AG04450 (cell line): ENCODE measurements at regions not wholly inside any gene's neighbourhood (a gene's known extent, or its start where the extent isn't known, plus 50 kb on each side); places are given as distances from the start of the nearest gene placed in this dataset.
"Not testable (repeated sequence)": the region's sequence is repeated elsewhere in the genome, so short reads cannot be mapped to it uniquely, and the experiment has no call there.

Source experiments
- CTCF ChIA-PET: fragments of 300-600, 350-600 bp; formaldehyde crosslinking; extraction: SDS; loops from one replicate; lab custom pipeline; 2022; ENCODE audit warnings: antibody characterized with exemption, inconsistent platforms; lab: Charles Lee
- POLR2A ChIA-PET: fragments of 350-600 bp; formaldehyde crosslinking; extraction: SDS; loops from one replicate; lab custom pipeline; 2021; ENCODE audit warnings: antibody characterized with exemption, inconsistent platforms; lab: Yijun Ruan, JAX
- DNase-seq: peaks from one replicate; pipeline ENCODE4 v3.0.0-alpha.2; 2011; ENCODE audit warnings: low read depth, low spot score
- H3K27ac ChIP-seq: one replicate; pipeline ENCODE4 v1.5.1; 2012; ENCODE audit warnings: low read depth, low read length, control low read depth
- H3K27me3 ChIP-seq: one replicate; pipeline ENCODE4 v1.6.0; 2012; ENCODE audit warnings: low read length; ENCODE audit not compliant: control insufficient read depth, insufficient read depth
- H3K4me3 ChIP-seq: 2 replicates; pipeline ENCODE4 v1.5.1; 2011; ENCODE audit warnings: mild to moderate bottlenecking, low read depth, low read length, control low read depth
- H3K9me3 ChIP-seq: 2 replicates; pipeline ENCODE4 v1.5.1; 2012; ENCODE audit warnings: low read length; ENCODE audit not compliant: control insufficient read depth, insufficient read depth
- TF ChIP-seq, protein P1 (sequence below): IDR thresholded peaks from 2 replicates; pipeline ENCODE4 v1.5.1; 2011; ENCODE audit warnings: low read depth, low read length, control low read depth, inconsistent platforms

DNA sequence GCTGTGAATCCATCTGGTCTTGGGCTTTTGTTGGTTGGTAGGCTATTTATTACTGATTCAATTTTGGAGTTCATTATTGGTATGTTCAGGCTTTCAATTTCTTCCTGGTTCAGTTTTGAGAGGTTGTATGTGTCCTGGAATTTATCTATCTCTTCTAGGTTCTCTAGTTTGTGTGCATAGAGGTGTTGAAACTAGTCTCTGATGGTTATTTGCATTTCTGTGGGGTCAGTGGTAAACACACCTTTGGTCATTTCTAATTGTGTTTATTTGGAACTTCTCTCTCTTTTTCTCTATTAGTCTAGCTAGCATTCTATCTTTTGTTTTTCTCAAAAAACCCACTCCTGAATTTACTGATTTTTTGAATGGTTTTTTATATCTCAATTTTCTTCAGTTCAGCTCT, 70.1 kb upstream of the IRAK1BP1 start:
- TF ChIP-seq, protein P1, sequence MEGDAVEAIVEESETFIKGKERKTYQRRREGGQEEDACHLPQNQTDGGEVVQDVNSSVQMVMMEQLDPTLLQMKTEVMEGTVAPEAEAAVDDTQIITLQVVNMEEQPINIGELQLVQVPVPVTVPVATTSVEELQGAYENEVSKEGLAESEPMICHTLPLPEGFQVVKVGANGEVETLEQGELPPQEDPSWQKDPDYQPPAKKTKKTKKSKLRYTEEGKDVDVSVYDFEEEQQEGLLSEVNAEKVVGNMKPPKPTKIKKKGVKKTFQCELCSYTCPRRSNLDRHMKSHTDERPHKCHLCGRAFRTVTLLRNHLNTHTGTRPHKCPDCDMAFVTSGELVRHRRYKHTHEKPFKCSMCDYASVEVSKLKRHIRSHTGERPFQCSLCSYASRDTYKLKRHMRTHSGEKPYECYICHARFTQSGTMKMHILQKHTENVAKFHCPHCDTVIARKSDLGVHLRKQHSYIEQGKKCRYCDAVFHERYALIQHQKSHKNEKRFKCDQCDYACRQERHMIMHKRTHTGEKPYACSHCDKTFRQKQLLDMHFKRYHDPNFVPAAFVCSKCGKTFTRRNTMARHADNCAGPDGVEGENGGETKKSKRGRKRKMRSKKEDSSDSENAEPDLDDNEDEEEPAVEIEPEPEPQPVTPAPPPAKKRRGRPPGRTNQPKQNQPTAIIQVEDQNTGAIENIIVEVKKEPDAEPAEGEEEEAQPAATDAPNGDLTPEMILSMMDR: no peak

DNA sequence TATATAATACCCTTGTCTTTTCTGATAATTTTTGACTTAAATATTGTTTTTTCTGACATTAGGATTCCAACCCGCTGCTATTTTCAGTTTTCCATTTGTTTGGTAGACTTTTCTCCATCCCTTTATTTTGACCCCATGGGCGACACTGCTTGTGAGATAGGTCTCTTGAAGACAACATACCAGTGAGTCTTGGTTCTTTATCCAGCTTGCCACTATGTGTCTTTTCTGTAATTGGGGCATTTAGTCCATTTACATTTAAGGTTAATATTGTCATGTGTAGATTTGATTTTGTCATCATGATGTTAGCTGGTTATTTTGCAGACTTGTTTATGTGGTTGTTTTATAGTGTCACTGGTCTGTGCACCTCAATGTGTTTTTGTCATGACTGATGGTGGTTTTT, 67.7 kb upstream of the IRAK1BP1 start:
- Histone ChIP-seq H3K9me3 (no peaks in the 10 kb centered on the region), H3K27ac (no peak overlapping the region), H3K4me3 (no peak overlapping the region), H3K27me3 (no peaks in the 10 kb centered on the region)
- POLR2A ChIA-PET: no interaction called here
- no peak for DNase-seq
- CTCF ChIA-PET: no interaction called here
- TF ChIP-seq, protein P1: no peak

More for the DNA sequence above, 70.1 kb upstream of the IRAK1BP1 start:
- no peaks in the 10 kb centered on the region for H3K9me3 ChIP-seq
- no peak overlapping the region for H3K4me3 ChIP-seq
- DNase-seq: no peak
- CTCF ChIA-PET: no interaction called here
- H3K27ac ChIP-seq: no peak overlapping the region
- H3K27me3 ChIP-seq: no peaks in the 10 kb centered on the region
- POLR2A ChIA-PET: no interaction called here

DNA sequence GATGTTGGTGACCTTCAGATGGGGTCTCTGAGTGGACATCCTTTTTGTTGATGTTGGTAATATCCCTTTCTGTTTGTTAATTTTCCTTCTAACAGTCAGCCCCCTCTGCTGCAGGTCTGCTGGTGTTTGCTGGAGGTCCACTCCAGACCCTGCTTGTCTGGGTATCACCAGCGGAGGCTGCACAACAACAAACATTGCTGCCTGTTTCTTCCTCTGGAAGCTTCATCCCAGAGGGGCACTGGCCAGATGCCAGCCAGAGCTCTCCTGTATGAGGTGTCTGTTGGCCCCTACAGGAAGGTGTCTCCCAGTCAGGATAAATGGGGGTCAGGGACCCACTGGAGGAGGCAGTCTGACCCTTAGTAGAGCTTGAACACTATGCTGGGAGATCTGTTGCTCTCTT, 60.6 kb upstream of the IRAK1BP1 start:
- H3K27me3 ChIP-seq, CTCF ChIA-PET, H3K9me3 ChIP-seq, H3K27ac ChIP-seq, H3K4me3 ChIP-seq, DNase-seq, POLR2A ChIA-PET: not testable (repeated sequence)

DNA sequence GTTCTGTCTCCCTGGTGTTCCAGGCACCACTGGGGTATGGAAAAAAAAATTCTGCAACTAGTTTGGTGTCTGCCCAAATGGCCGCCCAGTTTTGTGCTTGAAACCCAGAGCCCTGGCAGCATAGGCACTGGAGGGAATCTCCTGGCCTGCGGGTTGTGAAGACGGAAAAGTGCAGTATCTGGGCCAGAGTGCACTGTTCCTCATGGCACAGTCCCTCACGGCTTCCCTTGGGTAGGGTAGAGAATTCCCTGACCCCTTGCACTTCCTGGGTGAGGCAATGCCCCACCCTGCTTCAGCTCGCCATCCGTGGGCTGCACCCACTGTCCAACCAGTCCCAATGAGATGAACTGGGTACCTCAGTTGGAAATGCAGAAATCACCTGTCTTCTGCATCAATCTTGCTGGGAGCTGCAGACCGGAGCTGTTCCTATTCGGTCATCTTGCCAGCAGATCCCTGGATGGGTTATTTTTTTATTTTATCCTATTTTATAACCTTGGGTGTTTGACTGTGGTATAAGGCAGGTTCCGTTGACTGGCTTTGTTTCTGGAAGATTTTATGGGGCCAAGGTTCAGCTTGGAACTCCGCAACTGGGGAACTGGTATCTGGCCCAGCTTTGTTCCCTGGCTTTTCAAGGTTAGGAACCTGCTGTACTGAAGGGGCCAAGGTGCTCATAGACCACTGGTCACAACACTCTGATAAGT, 59.5 kb upstream of the IRAK1BP1 start:
- H3K4me3 ChIP-seq, CTCF ChIA-PET, POLR2A ChIA-PET, H3K27ac ChIP-seq, H3K27me3 ChIP-seq, DNase-seq, H3K9me3 ChIP-seq: not testable (repeated sequence)

DNA sequence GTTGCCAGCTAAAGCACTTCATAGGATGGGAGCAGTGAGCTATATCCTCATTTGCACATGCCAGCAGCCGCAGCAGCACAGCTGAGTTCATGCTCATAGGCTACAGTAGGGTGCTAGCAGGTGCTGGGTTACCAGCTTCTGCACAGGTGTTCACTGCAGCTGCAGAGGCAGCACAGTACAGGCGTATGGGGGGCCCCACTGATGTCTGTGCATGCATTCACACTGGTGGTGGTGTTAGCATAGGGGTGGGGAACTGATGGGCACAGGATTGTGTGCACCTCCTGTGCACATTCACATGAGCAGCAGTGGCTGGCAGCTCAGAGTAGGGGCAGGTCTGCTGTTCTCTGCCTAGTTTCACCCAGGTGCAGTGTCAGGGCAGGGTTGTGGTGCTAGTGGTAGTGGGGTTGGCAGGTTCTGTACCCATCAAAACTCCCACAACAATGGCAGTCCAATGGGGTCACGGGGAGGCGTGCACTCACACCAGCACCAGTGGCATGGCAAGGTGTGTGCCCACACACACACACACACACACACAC, 58.9 kb upstream of the IRAK1BP1 start:
- TF ChIP-seq, protein P1: no peak
- CTCF ChIA-PET: no interaction called here
- Histone ChIP-seq H3K27me3 (no peaks in the 10 kb centered on the region), H3K4me3 (no peak overlapping the region), H3K27ac (no peak overlapping the region), H3K9me3 (no peaks in the 10 kb centered on the region)
- POLR2A ChIA-PET: no interaction called here
- no peak for DNase-seq

DNA sequence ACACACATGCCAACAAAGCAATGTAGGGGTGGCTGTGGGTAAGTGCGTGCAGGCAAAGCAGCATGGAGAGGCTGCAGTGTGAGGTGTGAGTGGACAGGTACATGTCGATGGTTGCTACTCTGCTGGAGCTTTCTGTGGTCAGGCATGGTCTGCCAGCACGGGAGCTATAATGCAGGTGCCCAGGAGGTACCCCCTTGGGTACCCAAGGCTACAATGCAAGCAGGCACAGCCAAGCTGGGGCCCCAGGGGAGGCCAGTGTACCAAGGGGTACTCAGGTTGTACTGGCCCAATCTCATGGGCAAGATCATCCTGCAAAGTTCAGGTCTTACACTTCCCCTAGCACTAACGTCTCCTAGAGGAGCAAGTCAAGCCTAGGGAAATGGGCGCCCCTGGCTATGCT, 58.4 kb upstream of the IRAK1BP1 start:
- ChIA-PET POLR2A (no interaction called here), CTCF (no interaction called here)
- no peak overlapping the region for H3K27ac ChIP-seq
- no peak overlapping the region for H3K4me3 ChIP-seq
- no peak for DNase-seq
- H3K27me3 ChIP-seq: no peaks in the 10 kb centered on the region
- TF ChIP-seq, protein P1: no peak
- H3K9me3 ChIP-seq: no peaks in the 10 kb centered on the region
